ENCODE measurements at regions not wholly inside any gene's neighbourhood (a gene's known extent, or its start where the extent isn't known, plus 50 kb on each side); places are given as distances from the start of the nearest gene placed in this dataset.
"Not testable (repeated sequence)": the region's sequence is repeated elsewhere in the genome, so short reads cannot be mapped to it uniquely, and the experiment has no call there.

DNA sequence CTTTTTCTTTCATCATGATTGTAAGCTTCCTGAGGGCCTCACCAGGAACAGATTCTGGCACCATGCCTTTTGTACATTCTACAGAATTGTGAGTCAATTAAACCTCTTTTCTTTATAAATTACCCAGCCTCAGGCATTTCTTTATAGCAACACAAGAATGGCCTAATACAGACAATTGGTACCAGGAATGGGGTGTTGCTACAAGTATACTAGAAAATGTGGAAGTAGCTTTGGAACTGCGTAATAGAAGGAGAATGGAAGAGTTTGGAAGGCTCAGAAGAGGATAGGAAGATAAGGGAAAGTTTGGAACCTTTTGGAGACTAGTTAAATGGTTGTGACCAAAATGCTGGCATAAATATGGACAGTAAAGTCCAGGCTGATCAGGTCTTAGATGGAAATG is 108.9 kb upstream of the PLSCR4 start:
- DNase-seq (ENCODE audit: low read depth, low spot score) (no peak), ATAC-seq (no peak)
- Histone ChIP-seq H3K4me3 (ENCODE audit: low read depth in 2 of 2, low read length in 2 of 2) (no peak overlapping the region), H3K4me1 (ENCODE audit: control insufficient read depth, insufficient read depth, low read length) (no peaks in the 10 kb centered on the region), H3K27me3 (ENCODE audit: control insufficient read depth, insufficient read depth, low read length) (no peaks in the 10 kb centered on the region), H3K36me3 (ENCODE audit: control insufficient read depth, insufficient read depth, low read length) (no peaks in the 10 kb centered on the region), H3K27ac (ENCODE audit: low read length) (no peak overlapping the region), H3K9me3 (ENCODE audit: control insufficient read depth, insufficient read depth, low read depth, low read length) (no peaks in the 10 kb centered on the region)
- TF ChIP-seq SIN3A (IDR thresholded peaks at IDR 0.05; ENCODE audit: borderline replicate concordance, insufficient read depth, low read depth, low read length), result no peak
- TF ChIP-seq TCF7L2 (IDR thresholded peaks at IDR 0.05; ENCODE audit: low read depth, low read length), result no peak
- TF ChIP-seq CTCF (IDR thresholded peaks at IDR 0.05), result no peak
- no peak for TF ChIP-seq REST (IDR thresholded peaks at IDR 0.05; ENCODE audit: insufficient read depth in 1 of 2, low read depth in 2 of 2, low read length in 1 of 2)
- TF ChIP-seq POLR2AphosphoS5 (IDR thresholded peaks at IDR 0.05; ENCODE audit: low read depth, low read length), result no peak
- ChIA-PET POLR2A (no interaction called here), CTCF (no interaction called here)
- no TSS peak for BruUV-seq (replicated peaks)
- intact Hi-C loops (cut with micrococcal nuclease; ENCODE audit: unreplicated experiment), result no loop called here
- in situ Hi-C loops (cut with HindIII; ENCODE audit: low pct_unique_long_range_greater_than_20kb, low sequenced_read_pairs), result no loop called here

- BruUV-seq (replicated peaks); CTCF ChIA-PET; intact Hi-C loops (cut with micrococcal nuclease; ENCODE audit: unreplicated experiment); H3K27me3 ChIP-seq (ENCODE audit: control insufficient read depth, insufficient read depth, low read length); ATAC-seq; H3K9me3 ChIP-seq (ENCODE audit: control insufficient read depth, insufficient read depth, low read depth, low read length); H3K36me3 ChIP-seq (ENCODE audit: control insufficient read depth, insufficient read depth, low read length); in situ Hi-C loops (cut with HindIII; ENCODE audit: low pct_unique_long_range_greater_than_20kb, low sequenced_read_pairs); POLR2A ChIA-PET; H3K4me3 ChIP-seq (ENCODE audit: low read depth in 2 of 2, low read length in 2 of 2); H3K4me1 ChIP-seq (ENCODE audit: control insufficient read depth, insufficient read depth, low read length); DNase-seq (ENCODE audit: low read depth, low spot score); H3K27ac ChIP-seq (ENCODE audit: low read length): not testable (repeated sequence)
These were observed 103.5 kb upstream of the PLSCR4 start for GRCh38 chr3:146354421-146354820.

- no peak overlapping the region for H3K27ac ChIP-seq (ENCODE audit: low read length)
- H3K27me3 ChIP-seq (ENCODE audit: control insufficient read depth, insufficient read depth, low read length), result no peaks in the 10 kb centered on the region
- no peaks in the 10 kb centered on the region for H3K9me3 ChIP-seq (ENCODE audit: control insufficient read depth, insufficient read depth, low read depth, low read length)
- ATAC-seq, result no peak
- no peak for DNase-seq (ENCODE audit: low read depth, low spot score)
- no peaks in the 10 kb centered on the region for H3K4me1 ChIP-seq (ENCODE audit: control insufficient read depth, insufficient read depth, low read length)
- ChIA-PET POLR2A (no interaction called here), CTCF (no interaction called here)
- no peaks in the 10 kb centered on the region for H3K36me3 ChIP-seq (ENCODE audit: control insufficient read depth, insufficient read depth, low read length)
- no TSS peak for BruUV-seq (replicated peaks)
- no peak for TF ChIP-seq REST (IDR thresholded peaks at IDR 0.05; ENCODE audit: insufficient read depth in 1 of 2, low read depth in 2 of 2, low read length in 1 of 2)
- TF ChIP-seq POLR2AphosphoS5 (IDR thresholded peaks at IDR 0.05; ENCODE audit: low read depth, low read length), result no peak
- no peak for TF ChIP-seq CTCF (IDR thresholded peaks at IDR 0.05)
- no peak for TF ChIP-seq SIN3A (IDR thresholded peaks at IDR 0.05; ENCODE audit: borderline replicate concordance, insufficient read depth, low read depth, low read length)
- TF ChIP-seq TCF7L2 (IDR thresholded peaks at IDR 0.05; ENCODE audit: low read depth, low read length), result no peak
- in situ Hi-C loops (cut with HindIII; ENCODE audit: low pct_unique_long_range_greater_than_20kb, low sequenced_read_pairs) (no loop called here), intact Hi-C loops (cut with micrococcal nuclease; ENCODE audit: unreplicated experiment) (no loop called here)
- H3K4me3 ChIP-seq (ENCODE audit: low read depth in 2 of 2, low read length in 2 of 2), result no peak overlapping the region
These were observed 99.9 kb upstream of the PLSCR4 start for GRCh38 chr3:146350852-146351251.

Measured in Panc1 (cell line).